H1 (cell line): ENCODE measurements at regions not wholly inside any gene's neighbourhood (a gene's known extent, or its start where the extent isn't known, plus 50 kb on each side); places are given as distances from the start of the nearest gene placed in this dataset.

Source experiments
- CTCF ChIA-PET: fragments of 300-600 bp; sonication (Branson Sonifier 250); formaldehyde crosslinking; loops from one replicate; lab custom pipeline; 2021; ENCODE audit not compliant: partially characterized antibody; lab: Charles Lee
- POLR2A ChIA-PET: fragments of 300-600 bp; sonication (Branson Sonifier 250); formaldehyde crosslinking; loops from one replicate; lab custom pipeline; 2021; ENCODE audit warnings: inconsistent platforms; ENCODE audit not compliant: partially characterized antibody; lab: Charles Lee
- DNase-seq, 2 experiments: peaks; one replicate each; pipeline versions ENCODE4 v3.0.0 to v3.0.0-alpha.2; 2010 to 2022; ENCODE audit warnings: low spot score in 2 of 2, low read depth in 1 of 2, mixed read lengths in 1 of 2
- FAIRE-seq: peaks from 2 replicates; lab custom pipeline; 2011; peaks lifted over from hg19 to GRCh38; lab: Jason Lieb, UNC
- H2AFZ ChIP-seq: 2 replicates; pipeline ENCODE4 v1.8.1; 2012; ENCODE audit warnings: low read length, inconsistent platforms
- H2AK5ac ChIP-seq: 2 replicates; pipeline ENCODE4 v1.6.1; 2013; ENCODE audit warnings: low read depth, low read length
- H2BK120ac ChIP-seq: replicated peaks from 2 replicates; pipeline ENCODE3; 2013; ENCODE audit warnings: low read depth, low read length, inconsistent platforms
- H2BK12ac ChIP-seq: 2 replicates; pipeline ENCODE4 v1.6.1; 2013; ENCODE audit warnings: low read depth, low read length
- H2BK15ac ChIP-seq: 2 replicates; pipeline ENCODE4 v1.6.1; 2013; ENCODE audit warnings: low read length
- H2BK20ac ChIP-seq: 2 replicates; pipeline ENCODE4 v1.6.1; 2013; ENCODE audit warnings: low read length
- H2BK5ac ChIP-seq: 2 replicates; pipeline ENCODE4 v1.6.1; 2013; ENCODE audit warnings: low read depth, low read length
- H3K14ac ChIP-seq: 2 replicates; pipeline ENCODE4 v1.6.1; 2013; ENCODE audit warnings: inconsistent platforms; ENCODE audit not compliant: insufficient read length
- H3K18ac ChIP-seq: 2 replicates; pipeline ENCODE4 v1.6.1; 2013; ENCODE audit warnings: low read length; ENCODE audit errors: extremely low read depth
- H3K23ac ChIP-seq: 2 replicates; pipeline ENCODE4 v1.6.1; 2013; ENCODE audit warnings: inconsistent platforms; ENCODE audit not compliant: insufficient read length
- H3K23me2 ChIP-seq: 2 replicates; pipeline ENCODE4 v1.6.1; 2013; ENCODE audit warnings: low read depth, low read length
- H3K27ac ChIP-seq: 2 replicates; pipeline ENCODE4 v1.6.1; 2011; ENCODE audit warnings: low read depth, low read length, inconsistent platforms
- H3K27me3 ChIP-seq, 4 experiments: replicated peaks in 1 of 4; 1 replicate in 1 of 4; 2 replicates in 3 of 4; pipeline versions ENCODE4 v1.6.1 to v1.8.1; 2011 to 2013; ENCODE audit warnings: low read length in 3 of 4, mild to moderate bottlenecking in 3 of 4, inconsistent platforms in 2 of 4, mixed read lengths in 2 of 4, moderate library complexity in 1 of 4; ENCODE audit not compliant: control insufficient read depth in 3 of 4, insufficient read depth in 3 of 4; ENCODE audit errors: extremely low read depth in 1 of 4
- H3K36me3 ChIP-seq, 4 experiments: 2 replicates each; pipeline versions ENCODE4 v1.6.1 to v1.8.1; 2011 to 2013; ENCODE audit warnings: mild to moderate bottlenecking in 4 of 4, low read length in 3 of 4, moderate library complexity in 2 of 4, control low read depth in 1 of 4, inconsistent platforms in 1 of 4; ENCODE audit not compliant: insufficient read depth in 4 of 4, control insufficient read depth in 2 of 4
- H3K4ac ChIP-seq: replicated peaks from 2 replicates; pipeline ENCODE3; 2013; ENCODE audit warnings: low read length, low read depth, mixed read lengths, inconsistent platforms; ENCODE audit not compliant: insufficient read length
- H3K4me1 ChIP-seq, 4 experiments: replicated peaks in 1 of 4; 1 replicate in 1 of 4; 2 replicates in 3 of 4; pipeline versions ENCODE4 v1.6.1 to v1.8.1; 2011 to 2013; ENCODE audit warnings: low read length in 3 of 4, inconsistent platforms in 2 of 4, mixed read lengths in 1 of 4; ENCODE audit not compliant: insufficient read depth in 4 of 4, control insufficient read depth in 3 of 4
- H3K4me2 ChIP-seq, 2 experiments: 2 replicates each; pipeline versions ENCODE4 v1.6.1 to v1.8.1; 2011 to 2013; ENCODE audit warnings: low read depth in 2 of 2, low read length in 2 of 2, control low read depth in 1 of 2, inconsistent platforms in 1 of 2, mild to moderate bottlenecking in 1 of 2; ENCODE audit not compliant: insufficient read depth in 1 of 2
- H3K4me3 ChIP-seq, 4 experiments: fragments of 200-600, 300-600 bp in 1 of 4; sonication (generic), shearing (Covaris generic), sonication (Bioruptor Twin) in 1 of 4; 2 replicates each; pipeline versions ENCODE4 v1.5.1 to v1.8.1; 2011 to 2016; ENCODE audit warnings: low read length in 4 of 4, low read depth in 3 of 4, control low read depth in 2 of 4, inconsistent platforms in 2 of 4, mild to moderate bottlenecking in 2 of 4, mixed read lengths in 1 of 4, moderate library complexity in 1 of 4; ENCODE audit not compliant: insufficient read depth in 2 of 4; ENCODE audit errors: extremely low read depth in 1 of 4
- H3K56ac ChIP-seq: replicated peaks from 2 replicates; pipeline ENCODE3; 2013; ENCODE audit warnings: low read depth, mild to moderate bottlenecking, mixed read lengths, low read length, inconsistent platforms; ENCODE audit not compliant: insufficient read length
- H3K79me1 ChIP-seq: 2 replicates; pipeline ENCODE4 v1.6.1; 2013; ENCODE audit warnings: low read depth, low read length, control low read depth
- H3K79me2 ChIP-seq, 2 experiments: 2 replicates each; pipeline versions ENCODE4 v1.6.1 to v1.8.1; 2012 to 2013; ENCODE audit warnings: low read length in 2 of 2, mild to moderate bottlenecking in 2 of 2, inconsistent platforms in 1 of 2; ENCODE audit not compliant: insufficient read depth in 2 of 2, control insufficient read depth in 1 of 2
- H3K9ac ChIP-seq, 4 experiments: replicated peaks in 1 of 4; 1 replicate in 1 of 4; 2 replicates in 3 of 4; pipeline versions ENCODE4 v1.6.1 to v1.8.1; 2011 to 2013; ENCODE audit warnings: low read depth in 3 of 4, low read length in 3 of 4, control low read depth in 2 of 4, mild to moderate bottlenecking in 2 of 4, moderate library complexity in 2 of 4, inconsistent platforms in 1 of 4; ENCODE audit errors: extremely low read depth in 1 of 4
- H3K9me3 ChIP-seq, 2 experiments: 2 replicates each; pipeline versions ENCODE4 v1.6.1 to v1.8.1; 2012 to 2013; ENCODE audit warnings: mild to moderate bottlenecking in 2 of 2, moderate library complexity in 2 of 2, control low read depth in 1 of 2, inconsistent platforms in 1 of 2, low read depth in 1 of 2, low read length in 1 of 2, mixed read lengths in 1 of 2; ENCODE audit not compliant: insufficient read depth in 2 of 2
- H4K20me1 ChIP-seq, 2 experiments: replicated peaks in 1 of 2; 2 replicates each; pipeline versions ENCODE3 to v1.8.1; 2011 to 2013; ENCODE audit warnings: inconsistent platforms in 2 of 2, low read length in 2 of 2, mild to moderate bottlenecking in 1 of 2; ENCODE audit not compliant: insufficient read depth in 2 of 2, control insufficient read depth in 1 of 2
- H4K5ac ChIP-seq: 2 replicates; pipeline ENCODE4 v1.6.1; 2013; ENCODE audit warnings: low read length, low read depth, mixed read lengths, inconsistent platforms; ENCODE audit not compliant: insufficient read length
- H4K8ac ChIP-seq: 2 replicates; pipeline ENCODE4 v1.8.0; 2013; ENCODE audit warnings: mild to moderate bottlenecking, moderate library complexity, low read length, inconsistent platforms; ENCODE audit not compliant: insufficient read depth; ENCODE audit errors: extremely low read depth
- H4K91ac ChIP-seq: replicated peaks from 2 replicates; pipeline ENCODE3; 2013; ENCODE audit warnings: low read length, mixed read lengths, inconsistent platforms; ENCODE audit not compliant: insufficient read length
- BCL11A ChIP-seq, 2 experiments: IDR thresholded peaks; one replicate each; pipeline ENCODE4 v1.6.1; 2011; ENCODE audit warnings: low read depth in 2 of 2, low read length in 2 of 2, mild to moderate bottlenecking in 2 of 2
- BRCA1 ChIP-seq: IDR thresholded peaks from 2 replicates; pipeline ENCODE4 v1.6.1; 2012; ENCODE audit warnings: low read depth, low read length, improper control_type of control experiment
- CBX8 ChIP-seq: fragments of 300-800, 300-1000 bp; sonication (generic); IDR thresholded peaks from 2 replicates; pipeline ENCODE4 v1.7.1; 2016; ENCODE audit warnings: low read depth, low read length, borderline replicate concordance
- EGR1 ChIP-seq: IDR thresholded peaks from 2 replicates; pipeline ENCODE4 v1.6.1; 2011; ENCODE audit warnings: low read depth, low read length, borderline replicate concordance
- PHF8 ChIP-seq: fragments of 200-600 bp; sonication (generic); conservative IDR thresholded peaks from 2 replicates; pipeline ENCODE4 v1.7.1; 2012; ENCODE audit warnings: low read depth, mild to moderate bottlenecking, inconsistent platforms, low read length, moderate library complexity
- SIN3A ChIP-seq, 2 experiments: IDR thresholded peaks in 1 of 2; conservative IDR thresholded peaks in 1 of 2; 2 replicates each; pipeline ENCODE4 v1.6.1; 2011 to 2012; ENCODE audit warnings: low read length in 2 of 2, improper control_type of control experiment in 1 of 2, low read depth in 1 of 2, mild to moderate bottlenecking in 1 of 2
- SIX5 ChIP-seq: IDR thresholded peaks from 2 replicates; pipeline ENCODE4 v1.6.1; 2011; ENCODE audit warnings: mild to moderate bottlenecking, low read depth, low read length
- ZNF274 ChIP-seq: IDR thresholded peaks from 2 replicates; pipeline ENCODE4 v1.7.0; 2012; ENCODE audit warnings: low read length, borderline replicate concordance; ENCODE audit errors: extremely low read depth
- WGBS, 2 experiments: shearing (Covaris generic) in 1 of 2; methylation state at CpG; one replicate each; pipeline versions ENCODE4 v1.1.6 to v1.1.7; 2013 to 2015; ENCODE audit warnings: low lambda C conversion rate in 2 of 2, mixed read lengths in 2 of 2, inconsistent platforms in 1 of 2, low coverage in 1 of 2, missing lambda C conversion rate in 1 of 2; ENCODE audit not compliant: insufficient replicate concordance in 2 of 2, insufficient coverage in 1 of 2, insufficient read length in 1 of 2; ENCODE audit errors: extremely low coverage in 1 of 2, missing lambda C conversion rate in 1 of 2; 5-methylcytosine and 5-hydroxymethylcytosine counted together
- TF ChIP-seq, protein P1 (sequence below): IDR thresholded peaks from 2 replicates; pipeline ENCODE4 v1.6.1; 2012; ENCODE audit warnings: low read length, inconsistent platforms

DNA sequence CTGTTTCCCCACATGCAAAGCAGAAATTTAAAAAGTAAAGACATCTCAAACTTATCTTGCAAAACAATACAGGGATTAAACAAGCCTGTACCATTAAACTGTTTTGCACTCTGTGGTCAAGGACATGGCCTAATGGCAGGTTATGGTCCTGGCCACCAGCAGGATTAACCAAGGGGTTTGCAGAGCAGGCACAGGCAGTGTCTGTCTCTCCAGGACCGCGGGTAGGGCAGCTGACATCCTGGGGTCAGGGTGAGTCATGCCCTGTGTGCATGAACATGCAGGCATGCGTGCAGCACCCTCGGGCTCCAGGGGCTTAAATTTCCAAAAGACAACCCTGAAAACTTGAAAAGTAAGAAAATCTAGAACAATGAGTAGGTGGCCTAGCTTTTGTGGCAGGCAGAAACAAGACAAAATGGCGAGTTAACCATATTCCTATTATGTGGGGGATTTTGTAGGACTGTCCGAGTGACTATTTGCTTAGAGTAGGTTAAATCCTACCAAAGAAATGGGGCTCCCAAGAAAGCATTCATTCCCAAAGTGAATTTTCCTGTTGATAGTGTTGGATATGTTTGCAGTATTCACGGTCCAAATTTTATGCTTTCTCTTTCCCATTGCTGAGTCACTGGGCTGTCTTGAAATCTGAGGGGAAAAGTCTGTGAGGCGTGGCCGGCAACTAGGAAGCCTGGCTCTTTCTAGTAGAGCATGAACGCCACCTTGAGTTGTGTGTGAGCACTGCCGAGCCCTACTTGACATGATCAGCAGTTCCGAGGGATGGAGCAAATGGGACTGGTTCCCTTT lies 158.4 kb upstream of the FAM20A start:
- CTCF ChIA-PET: interaction anchor here (0.6 to 2.7 kb wide), 11 partner anchors 8 to 253 kb away, joined by 3 to 16 read pairs (median 5); no protein-coding TSS in a partner anchor
- TF ChIP-seq PHF8: no peak
- no peak for TF ChIP-seq SIX5
- no peak for TF ChIP-seq EGR1
- TF ChIP-seq BRCA1: no peak
- TF ChIP-seq ZNF274: no peak
- 0 out of 4 replicates have a peak, but pooled peaks of 1 of the 2 experiments have one; percentile 26 for TF ChIP-seq SIN3A (conservative IDR thresholded peaks at IDR 0.05 in 1 of 2, IDR thresholded peaks at IDR 0.05 in 1 of 2; ENCODE audit: low read depth in 1 of 2, low read length in 2 of 2)
- TF ChIP-seq, protein P1, sequence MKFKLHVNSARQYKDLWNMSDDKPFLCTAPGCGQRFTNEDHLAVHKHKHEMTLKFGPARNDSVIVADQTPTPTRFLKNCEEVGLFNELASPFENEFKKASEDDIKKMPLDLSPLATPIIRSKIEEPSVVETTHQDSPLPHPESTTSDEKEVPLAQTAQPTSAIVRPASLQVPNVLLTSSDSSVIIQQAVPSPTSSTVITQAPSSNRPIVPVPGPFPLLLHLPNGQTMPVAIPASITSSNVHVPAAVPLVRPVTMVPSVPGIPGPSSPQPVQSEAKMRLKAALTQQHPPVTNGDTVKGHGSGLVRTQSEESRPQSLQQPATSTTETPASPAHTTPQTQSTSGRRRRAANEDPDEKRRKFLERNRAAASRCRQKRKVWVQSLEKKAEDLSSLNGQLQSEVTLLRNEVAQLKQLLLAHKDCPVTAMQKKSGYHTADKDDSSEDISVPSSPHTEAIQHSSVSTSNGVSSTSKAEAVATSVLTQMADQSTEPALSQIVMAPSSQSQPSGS: no peak
- TF ChIP-seq BCL11A (IDR thresholded peaks at IDR 0.05; ENCODE audit: low read depth in 2 of 2, low read length in 2 of 2): no peak
- TF ChIP-seq CBX8: no peak

More for the DNA sequence above, 158.4 kb upstream of the FAM20A start:
- Histone ChIP-seq H4K91ac (peak overlapping the region; percentile 81), H2BK12ac (peak overlapping the region; percentile 90), H2BK15ac (0 out of 2 replicates have a peak overlapping the region, but pooled peaks have one; percentile 3), H2BK20ac (peak overlapping the region; percentile 86), H4K8ac (no peak overlapping the region; the same call in 1 of the 2 replicates), H2AFZ (peak overlapping the region; percentile 59), H2AK5ac (0 out of 2 replicates have a peak overlapping the region, but pooled peaks have one; percentile 65), H2BK5ac (peak overlapping the region; percentile 97), H3K4ac (no peak overlapping the region), H4K5ac (peak overlapping the region; percentile 44), H3K14ac (no peak overlapping the region), H3K27ac (peak overlapping the region; percentile 82), H3K9me3 (0 out of 4 replicates have a peak, but pooled peaks cover 0 to 2% of the 10 kb centered on the region in 2 experiments), H3K56ac (peak overlapping the region; percentile 22), H3K79me1 (no peaks in the 10 kb centered on the region), H3K18ac (peak overlapping the region; percentile 81), H3K79me2 (no peaks in the 10 kb centered on the region), H3K36me3 (no peaks in the 10 kb centered on the region), H3K4me1 (peaks cover 2 to 7% (median 5%) of the 10 kb centered on the region in 4 experiments; a peak in 5 of 7 replicates), H3K23ac (no peak overlapping the region), H4K20me1 (no peaks in the 10 kb centered on the region), H3K23me2 (no peaks in the 10 kb centered on the region), H2BK120ac (peak overlapping the region; percentile 70), H3K4me3 (peak overlapping the region in 1 of 4 experiments; percentile 34; a peak in 1 of 8 replicates), H3K4me2 (peak overlapping the region; percentile 7 to 36; a peak in 1 of 4 replicates), H3K27me3 (no peaks in the 10 kb centered on the region), H3K9ac (peak overlapping the region in 2 of 4 experiments; percentile 3 to 14; a peak in 3 of 7 replicates)
- FAIRE-seq: peak; percentile 91
- peak; percentile 84 to 85 for DNase-seq
- WGBS, 2 experiments: 24% methylated on average over 12 of the region's 12 CpGs; no CpG with 5 or more reads in 1 of the 2 experiments
- POLR2A ChIA-PET: interaction anchor here (0.8 kb wide), 1 partner anchor 220 kb away, joined by 3 read pairs; no protein-coding TSS in a partner anchor
